ENCODE measurements at regions not wholly inside any gene's neighbourhood (a gene's known extent, or its start where the extent isn't known, plus 50 kb on each side); places are given as distances from the start of the nearest gene placed in this dataset.

DNA sequence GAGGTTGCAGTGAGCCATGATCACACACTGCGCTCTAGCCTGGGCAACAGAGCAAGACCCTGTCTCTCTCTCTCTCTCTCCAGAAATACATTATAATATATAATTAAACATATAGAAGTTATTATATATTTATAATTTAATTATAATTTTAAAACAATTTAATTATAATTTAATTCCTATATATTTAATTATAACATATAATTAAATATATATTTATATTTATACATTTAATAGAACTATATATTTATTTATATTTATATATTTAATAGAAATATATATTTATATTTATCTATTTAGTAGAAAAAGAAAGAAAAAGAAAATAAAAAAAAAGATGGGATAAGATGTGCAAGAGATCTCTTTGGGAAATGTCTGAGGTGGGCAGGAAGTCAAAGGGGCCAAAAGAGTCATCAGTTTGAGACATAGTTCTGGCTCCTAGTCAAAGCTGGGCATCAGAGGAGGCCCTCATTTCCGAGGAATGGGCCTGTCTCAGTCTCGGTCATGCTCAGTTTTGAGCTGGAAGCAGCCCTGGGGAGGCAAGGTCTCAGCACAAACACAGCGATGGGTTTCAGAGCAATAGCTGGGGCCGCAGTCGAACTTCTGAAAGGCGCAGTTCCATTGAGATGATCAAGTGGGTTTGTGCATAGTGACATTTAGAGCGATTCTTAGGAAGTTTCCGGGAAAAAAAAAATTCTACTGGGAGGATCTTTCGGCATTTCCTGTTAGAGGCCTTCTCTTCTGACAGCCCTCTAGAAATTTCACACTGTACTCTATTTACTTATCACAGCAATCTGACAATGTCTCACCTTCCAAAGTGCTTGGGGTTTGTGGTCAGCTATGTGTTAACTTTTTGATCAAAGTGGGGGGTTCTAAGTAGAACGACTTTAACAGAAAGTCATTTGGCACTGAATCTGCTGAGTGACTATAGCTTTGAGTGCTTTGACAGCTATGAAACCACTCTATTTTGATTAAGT is 58.7 kb upstream of the GZMB start:
- Mint-ChIP-seq H3K36me3 (no peaks in the 10 kb centered on the region), H3K9me3 (no peaks in the 10 kb centered on the region), H3K27me3 (peaks cover 4% of the 10 kb centered on the region), H3K27ac (peak overlapping the region; percentile 84), H3K4me3 (peak overlapping the region; percentile 44), H3K4me1 (ENCODE audit: low read depth) (peaks cover 5% of the 10 kb centered on the region)
- intact Hi-C loops (cut with micrococcal nuclease), result loop anchor here (1.0 kb wide), 2 partner anchors 19 to 58 kb away; partner anchors contain the start of gene GZMB
- CTCF ChIA-PET, result interaction anchor here (0.8 to 5.5 kb wide), 7 partner anchors 13 to 87 kb away, joined by 3 to 41 read pairs (median 4); partner anchors contain the start of gene GZMB
- peak; percentile 66 for DNase-seq
- POLR2A ChIA-PET, result interaction anchor here (0.6 to 2.0 kb wide), 6 partner anchors 18 to 90 kb away, joined by 3 to 16 read pairs (median 3); no protein-coding TSS in a partner anchor

DNA sequence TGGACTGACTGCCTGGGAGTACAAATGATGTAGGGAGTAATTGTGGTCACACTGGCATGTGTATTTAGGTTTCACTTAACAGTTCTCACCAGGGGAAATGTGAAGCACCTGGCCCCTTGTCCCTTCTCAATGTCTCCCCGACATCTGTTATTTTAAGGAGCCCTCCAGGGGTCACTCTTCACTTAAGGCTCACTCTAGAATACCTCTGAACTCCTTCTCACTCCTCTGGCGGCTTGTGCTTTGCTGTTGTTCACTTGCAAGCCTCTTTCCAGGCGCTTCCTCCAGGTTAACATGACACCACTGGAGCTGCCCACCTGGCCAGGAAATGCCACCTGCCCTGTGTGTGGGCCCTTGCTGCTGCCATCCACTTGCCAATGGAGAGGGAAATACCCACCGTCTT is 56.5 kb upstream of the GZMB start:
- Mint-ChIP-seq H3K4me1 (ENCODE audit: low read depth) (peaks cover 5% of the 10 kb centered on the region), H3K27me3 (peaks cover 4% of the 10 kb centered on the region), H3K27ac (no peak overlapping the region), H3K9me3 (no peaks in the 10 kb centered on the region), H3K4me3 (no peak overlapping the region), H3K36me3 (no peaks in the 10 kb centered on the region)
- ChIA-PET CTCF (interaction anchor here (1.1 to 5.5 kb wide), 3 partner anchors 10 to 442 kb away, joined by 3 to 41 read pairs (median 6); no protein-coding TSS in a partner anchor), POLR2A (no interaction called here)
- DNase-seq, result no peak
- intact Hi-C loops (cut with micrococcal nuclease), result no loop called here

GRCh38 chr14:24688030-24688658 is 54.2 kb upstream of the GZMB start:
- CTCF ChIA-PET, result no interaction called here
- POLR2A ChIA-PET, result no interaction called here
- no peaks in the 10 kb centered on the region for H3K9me3 Mint-ChIP-seq
- intact Hi-C loops (cut with micrococcal nuclease), result no loop called here
- H3K4me1 Mint-ChIP-seq (ENCODE audit: low read depth), result peaks cover 5% of the 10 kb centered on the region
- H3K27me3 Mint-ChIP-seq, result peaks cover 4% of the 10 kb centered on the region
- H3K27ac Mint-ChIP-seq, result no peak overlapping the region
- DNase-seq, result no peak
- no peaks in the 10 kb centered on the region for H3K36me3 Mint-ChIP-seq
- no peak overlapping the region for H3K4me3 Mint-ChIP-seq

All from activated CD4-positive, alpha-beta memory T cell treated with anti-CD3 and anti-CD28 coated beads for 36 hours (primary cell).